ENCODE measurements at regions not wholly inside any gene's neighbourhood (a gene's known extent, or its start where the extent isn't known, plus 50 kb on each side); places are given as distances from the start of the nearest gene placed in this dataset.
"Not testable (repeated sequence)": the region's sequence is repeated elsewhere in the genome, so short reads cannot be mapped to it uniquely, and the experiment has no call there.

DNA sequence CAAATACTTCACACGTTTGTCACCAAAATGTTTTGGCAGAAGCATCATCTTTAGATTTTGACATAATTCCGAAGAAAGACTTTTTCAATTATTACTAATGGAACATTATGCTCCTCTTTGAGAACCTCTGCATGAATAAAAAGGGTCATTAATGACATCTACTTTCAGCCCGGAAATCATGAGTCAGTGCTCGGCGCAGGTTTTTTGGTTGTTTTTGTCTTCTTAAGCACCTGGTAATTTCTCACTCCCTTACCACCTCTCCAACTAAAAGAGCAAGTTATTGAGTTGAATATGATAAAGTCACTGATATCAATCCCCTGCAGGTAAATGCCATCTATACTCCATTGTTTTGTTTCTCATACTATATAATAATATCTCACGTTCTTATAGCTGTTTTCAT is 113.0 kb upstream of the PBX1 start:
- POLR2A ChIA-PET: no interaction called here
- Histone ChIP-seq H3K9me3 (ENCODE audit: control insufficient read depth, insufficient read depth, low read length) (no peaks in the 10 kb centered on the region), H3K27ac (ENCODE audit: low read depth, low read length) (no peak overlapping the region), H3K27me3 (ENCODE audit: control insufficient read depth, insufficient read depth, low read length) (no peaks in the 10 kb centered on the region), H3K4me3 (ENCODE audit: low read depth, low read length) (no peak overlapping the region)
- CTCF ChIA-PET: no interaction called here
- TF ChIP-seq, protein P1, sequence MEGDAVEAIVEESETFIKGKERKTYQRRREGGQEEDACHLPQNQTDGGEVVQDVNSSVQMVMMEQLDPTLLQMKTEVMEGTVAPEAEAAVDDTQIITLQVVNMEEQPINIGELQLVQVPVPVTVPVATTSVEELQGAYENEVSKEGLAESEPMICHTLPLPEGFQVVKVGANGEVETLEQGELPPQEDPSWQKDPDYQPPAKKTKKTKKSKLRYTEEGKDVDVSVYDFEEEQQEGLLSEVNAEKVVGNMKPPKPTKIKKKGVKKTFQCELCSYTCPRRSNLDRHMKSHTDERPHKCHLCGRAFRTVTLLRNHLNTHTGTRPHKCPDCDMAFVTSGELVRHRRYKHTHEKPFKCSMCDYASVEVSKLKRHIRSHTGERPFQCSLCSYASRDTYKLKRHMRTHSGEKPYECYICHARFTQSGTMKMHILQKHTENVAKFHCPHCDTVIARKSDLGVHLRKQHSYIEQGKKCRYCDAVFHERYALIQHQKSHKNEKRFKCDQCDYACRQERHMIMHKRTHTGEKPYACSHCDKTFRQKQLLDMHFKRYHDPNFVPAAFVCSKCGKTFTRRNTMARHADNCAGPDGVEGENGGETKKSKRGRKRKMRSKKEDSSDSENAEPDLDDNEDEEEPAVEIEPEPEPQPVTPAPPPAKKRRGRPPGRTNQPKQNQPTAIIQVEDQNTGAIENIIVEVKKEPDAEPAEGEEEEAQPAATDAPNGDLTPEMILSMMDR (IDR thresholded peaks at IDR 0.05; ENCODE audit: low read depth, low read length): no peak
- no peak for DNase-seq (ENCODE audit: low read depth, low spot score)

- ChIA-PET POLR2A (no interaction called here), CTCF (interaction anchor here (0.5 kb wide), 1 partner anchor 1476 kb away, joined by 4 read pairs; no protein-coding TSS in a partner anchor)
- no peak overlapping the region for H3K4me3 ChIP-seq (ENCODE audit: low read depth, low read length)
- TF ChIP-seq, protein P1 (IDR thresholded peaks at IDR 0.05; ENCODE audit: low read depth, low read length): no peak
- no peak for DNase-seq (ENCODE audit: low read depth, low spot score)
- H3K27me3 ChIP-seq (ENCODE audit: control insufficient read depth, insufficient read depth, low read length): no peaks in the 10 kb centered on the region
- H3K27ac ChIP-seq (ENCODE audit: low read depth, low read length): no peak overlapping the region
- H3K9me3 ChIP-seq (ENCODE audit: control insufficient read depth, insufficient read depth, low read length): no peaks in the 10 kb centered on the region
These were observed 106.4 kb upstream of the PBX1 start for GRCh38 chr1:164452549-164452948.

DNA sequence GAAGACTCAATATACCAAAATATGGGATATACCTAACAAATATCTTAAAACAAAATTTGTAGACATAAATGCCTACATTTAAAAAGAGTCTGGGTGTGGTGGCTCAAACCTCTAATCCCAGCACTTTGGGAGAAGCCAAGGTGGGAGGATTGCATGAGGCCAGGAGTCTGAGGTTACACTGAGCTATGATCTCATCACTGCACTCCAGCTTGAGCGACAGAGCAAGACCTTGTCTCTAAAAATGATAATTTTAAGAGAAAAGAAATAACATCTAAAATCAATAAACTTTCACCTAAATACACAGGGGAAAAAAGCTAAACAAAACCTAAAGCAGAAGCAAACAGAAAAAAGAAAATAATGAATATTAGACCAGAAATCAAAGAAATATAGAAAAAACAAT is 102.7 kb upstream of the PBX1 start:
- CTCF ChIA-PET: no interaction called here
- no peak overlapping the region for H3K27ac ChIP-seq (ENCODE audit: low read depth, low read length)
- DNase-seq (ENCODE audit: low read depth, low spot score): no peak
- no peaks in the 10 kb centered on the region for H3K27me3 ChIP-seq (ENCODE audit: control insufficient read depth, insufficient read depth, low read length)
- no peak overlapping the region for H3K4me3 ChIP-seq (ENCODE audit: low read depth, low read length)
- POLR2A ChIA-PET: no interaction called here
- H3K9me3 ChIP-seq (ENCODE audit: control insufficient read depth, insufficient read depth, low read length): no peaks in the 10 kb centered on the region
- TF ChIP-seq, protein P1 (IDR thresholded peaks at IDR 0.05; ENCODE audit: low read depth, low read length): no peak

DNA sequence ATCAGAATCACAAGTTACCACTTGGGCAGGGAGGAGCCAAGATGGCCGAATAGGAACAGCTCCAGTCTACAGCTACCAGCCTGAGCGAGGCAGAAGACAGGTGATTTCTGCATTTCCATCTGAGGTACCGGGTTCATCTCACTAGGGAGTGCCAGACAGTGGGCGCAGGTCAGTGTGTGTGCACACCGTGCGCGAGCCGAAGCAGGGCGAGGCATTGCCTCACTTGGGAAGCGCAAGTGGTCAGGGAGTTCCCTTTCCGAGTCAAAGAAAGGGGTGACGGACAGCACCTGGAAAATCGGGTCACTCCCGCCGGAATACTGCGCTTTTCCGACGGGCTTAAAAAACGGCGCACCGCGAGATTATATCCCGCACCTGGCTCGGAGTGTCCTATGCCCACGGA is 99.8 kb upstream of the PBX1 start:
- DNase-seq (ENCODE audit: low read depth, low spot score); H3K9me3 ChIP-seq (ENCODE audit: control insufficient read depth, insufficient read depth, low read length); H3K27ac ChIP-seq (ENCODE audit: low read depth, low read length); POLR2A ChIA-PET; H3K27me3 ChIP-seq (ENCODE audit: control insufficient read depth, insufficient read depth, low read length); CTCF ChIA-PET; H3K4me3 ChIP-seq (ENCODE audit: low read depth, low read length): not testable (repeated sequence)

- CTCF ChIA-PET: no interaction called here
- no peaks in the 10 kb centered on the region for H3K27me3 ChIP-seq (ENCODE audit: control insufficient read depth, insufficient read depth, low read length)
- TF ChIP-seq, protein P1 (IDR thresholded peaks at IDR 0.05; ENCODE audit: low read depth, low read length): no peak
- POLR2A ChIA-PET: no interaction called here
- DNase-seq (ENCODE audit: low read depth, low spot score): no peak
- no peak overlapping the region for H3K27ac ChIP-seq (ENCODE audit: low read depth, low read length)
- no peaks in the 10 kb centered on the region for H3K9me3 ChIP-seq (ENCODE audit: control insufficient read depth, insufficient read depth, low read length)
- H3K4me3 ChIP-seq (ENCODE audit: low read depth, low read length): no peak overlapping the region
These were observed 93.0 kb upstream of the PBX1 start for GRCh38 chr1:164466001-164466421.

DNA sequence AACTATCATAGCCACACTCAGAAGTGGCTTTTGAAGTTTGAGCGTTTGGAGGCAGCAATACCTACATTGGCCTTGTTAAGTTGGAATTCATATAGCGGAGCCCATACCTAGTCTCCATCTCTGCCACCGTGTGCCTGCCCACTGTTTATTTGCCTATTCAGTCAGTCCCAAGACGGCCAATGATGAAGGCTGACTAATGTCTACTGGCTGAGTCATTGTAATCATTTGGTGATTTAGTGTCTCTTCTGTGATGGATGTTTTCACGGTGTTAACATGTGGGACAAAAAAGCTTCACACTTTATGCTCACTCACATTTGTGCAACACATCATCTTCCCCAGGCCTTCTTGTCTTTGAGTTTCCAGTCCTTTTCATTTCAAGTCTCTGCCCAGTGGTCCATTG is 92.6 kb upstream of the PBX1 start:
- no peaks in the 10 kb centered on the region for H3K9me3 ChIP-seq (ENCODE audit: control insufficient read depth, insufficient read depth, low read length)
- DNase-seq (ENCODE audit: low read depth, low spot score): no peak
- TF ChIP-seq, protein P1 (IDR thresholded peaks at IDR 0.05; ENCODE audit: low read depth, low read length): no peak
- ChIA-PET CTCF (no interaction called here), POLR2A (no interaction called here)
- H3K27me3 ChIP-seq (ENCODE audit: control insufficient read depth, insufficient read depth, low read length): no peaks in the 10 kb centered on the region
- H3K27ac ChIP-seq (ENCODE audit: low read depth, low read length): no peak overlapping the region
- no peak overlapping the region for H3K4me3 ChIP-seq (ENCODE audit: low read depth, low read length)
